H1 (cell line): ENCODE measurements at regions not wholly inside any gene's neighbourhood (a gene's known extent, or its start where the extent isn't known, plus 50 kb on each side); places are given as distances from the start of the nearest gene placed in this dataset.

Experiments used
- CTCF ChIA-PET: fragments of 300-600 bp; sonication (Branson Sonifier 250); formaldehyde crosslinking; loops from one replicate; lab custom pipeline; 2021; ENCODE audit not compliant: partially characterized antibody; lab: Charles Lee
- POLR2A ChIA-PET: fragments of 300-600 bp; sonication (Branson Sonifier 250); formaldehyde crosslinking; loops from one replicate; lab custom pipeline; 2021; ENCODE audit warnings: inconsistent platforms; ENCODE audit not compliant: partially characterized antibody; lab: Charles Lee
- DNase-seq, 2 experiments: peaks; one replicate each; pipeline versions ENCODE4 v3.0.0 to v3.0.0-alpha.2; 2010 to 2022; ENCODE audit warnings: low spot score in 2 of 2, low read depth in 1 of 2, mixed read lengths in 1 of 2
- FAIRE-seq: peaks from 2 replicates; lab custom pipeline; 2011; peaks lifted over from hg19 to GRCh38; lab: Jason Lieb, UNC
- H2AFZ ChIP-seq: 2 replicates; pipeline ENCODE4 v1.8.1; 2012; ENCODE audit warnings: low read length, inconsistent platforms
- H2AK5ac ChIP-seq: 2 replicates; pipeline ENCODE4 v1.6.1; 2013; ENCODE audit warnings: low read depth, low read length
- H2BK120ac ChIP-seq: replicated peaks from 2 replicates; pipeline ENCODE3; 2013; ENCODE audit warnings: low read depth, low read length, inconsistent platforms
- H2BK12ac ChIP-seq: 2 replicates; pipeline ENCODE4 v1.6.1; 2013; ENCODE audit warnings: low read depth, low read length
- H2BK15ac ChIP-seq: 2 replicates; pipeline ENCODE4 v1.6.1; 2013; ENCODE audit warnings: low read length
- H2BK20ac ChIP-seq: 2 replicates; pipeline ENCODE4 v1.6.1; 2013; ENCODE audit warnings: low read length
- H2BK5ac ChIP-seq: 2 replicates; pipeline ENCODE4 v1.6.1; 2013; ENCODE audit warnings: low read depth, low read length
- H3K14ac ChIP-seq: 2 replicates; pipeline ENCODE4 v1.6.1; 2013; ENCODE audit warnings: inconsistent platforms; ENCODE audit not compliant: insufficient read length
- H3K18ac ChIP-seq: 2 replicates; pipeline ENCODE4 v1.6.1; 2013; ENCODE audit warnings: low read length; ENCODE audit errors: extremely low read depth
- H3K23ac ChIP-seq: 2 replicates; pipeline ENCODE4 v1.6.1; 2013; ENCODE audit warnings: inconsistent platforms; ENCODE audit not compliant: insufficient read length
- H3K23me2 ChIP-seq: 2 replicates; pipeline ENCODE4 v1.6.1; 2013; ENCODE audit warnings: low read depth, low read length
- H3K27ac ChIP-seq: 2 replicates; pipeline ENCODE4 v1.6.1; 2011; ENCODE audit warnings: low read depth, low read length, inconsistent platforms
- H3K27me3 ChIP-seq, 4 experiments: replicated peaks in 1 of 4; 1 replicate in 1 of 4; 2 replicates in 3 of 4; pipeline versions ENCODE4 v1.6.1 to v1.8.1; 2011 to 2013; ENCODE audit warnings: low read length in 3 of 4, mild to moderate bottlenecking in 3 of 4, inconsistent platforms in 2 of 4, mixed read lengths in 2 of 4, moderate library complexity in 1 of 4; ENCODE audit not compliant: control insufficient read depth in 3 of 4, insufficient read depth in 3 of 4; ENCODE audit errors: extremely low read depth in 1 of 4
- H3K36me3 ChIP-seq, 4 experiments: 2 replicates each; pipeline versions ENCODE4 v1.6.1 to v1.8.1; 2011 to 2013; ENCODE audit warnings: mild to moderate bottlenecking in 4 of 4, low read length in 3 of 4, moderate library complexity in 2 of 4, control low read depth in 1 of 4, inconsistent platforms in 1 of 4; ENCODE audit not compliant: insufficient read depth in 4 of 4, control insufficient read depth in 2 of 4
- H3K4ac ChIP-seq: replicated peaks from 2 replicates; pipeline ENCODE3; 2013; ENCODE audit warnings: low read length, low read depth, mixed read lengths, inconsistent platforms; ENCODE audit not compliant: insufficient read length
- H3K4me1 ChIP-seq, 4 experiments: replicated peaks in 1 of 4; 1 replicate in 1 of 4; 2 replicates in 3 of 4; pipeline versions ENCODE4 v1.6.1 to v1.8.1; 2011 to 2013; ENCODE audit warnings: low read length in 3 of 4, inconsistent platforms in 2 of 4, mixed read lengths in 1 of 4; ENCODE audit not compliant: insufficient read depth in 4 of 4, control insufficient read depth in 3 of 4
- H3K4me2 ChIP-seq, 2 experiments: 2 replicates each; pipeline versions ENCODE4 v1.6.1 to v1.8.1; 2011 to 2013; ENCODE audit warnings: low read depth in 2 of 2, low read length in 2 of 2, control low read depth in 1 of 2, inconsistent platforms in 1 of 2, mild to moderate bottlenecking in 1 of 2; ENCODE audit not compliant: insufficient read depth in 1 of 2
- H3K4me3 ChIP-seq, 4 experiments: fragments of 200-600, 300-600 bp in 1 of 4; sonication (generic), shearing (Covaris generic), sonication (Bioruptor Twin) in 1 of 4; 2 replicates each; pipeline versions ENCODE4 v1.5.1 to v1.8.1; 2011 to 2016; ENCODE audit warnings: low read length in 4 of 4, low read depth in 3 of 4, control low read depth in 2 of 4, inconsistent platforms in 2 of 4, mild to moderate bottlenecking in 2 of 4, mixed read lengths in 1 of 4, moderate library complexity in 1 of 4; ENCODE audit not compliant: insufficient read depth in 2 of 4; ENCODE audit errors: extremely low read depth in 1 of 4
- H3K56ac ChIP-seq: replicated peaks from 2 replicates; pipeline ENCODE3; 2013; ENCODE audit warnings: low read depth, mild to moderate bottlenecking, mixed read lengths, low read length, inconsistent platforms; ENCODE audit not compliant: insufficient read length
- H3K79me1 ChIP-seq: 2 replicates; pipeline ENCODE4 v1.6.1; 2013; ENCODE audit warnings: low read depth, low read length, control low read depth
- H3K79me2 ChIP-seq, 2 experiments: 2 replicates each; pipeline versions ENCODE4 v1.6.1 to v1.8.1; 2012 to 2013; ENCODE audit warnings: low read length in 2 of 2, mild to moderate bottlenecking in 2 of 2, inconsistent platforms in 1 of 2; ENCODE audit not compliant: insufficient read depth in 2 of 2, control insufficient read depth in 1 of 2
- H3K9ac ChIP-seq, 4 experiments: replicated peaks in 1 of 4; 1 replicate in 1 of 4; 2 replicates in 3 of 4; pipeline versions ENCODE4 v1.6.1 to v1.8.1; 2011 to 2013; ENCODE audit warnings: low read depth in 3 of 4, low read length in 3 of 4, control low read depth in 2 of 4, mild to moderate bottlenecking in 2 of 4, moderate library complexity in 2 of 4, inconsistent platforms in 1 of 4; ENCODE audit errors: extremely low read depth in 1 of 4
- H3K9me3 ChIP-seq, 2 experiments: 2 replicates each; pipeline versions ENCODE4 v1.6.1 to v1.8.1; 2012 to 2013; ENCODE audit warnings: mild to moderate bottlenecking in 2 of 2, moderate library complexity in 2 of 2, control low read depth in 1 of 2, inconsistent platforms in 1 of 2, low read depth in 1 of 2, low read length in 1 of 2, mixed read lengths in 1 of 2; ENCODE audit not compliant: insufficient read depth in 2 of 2
- H4K20me1 ChIP-seq, 2 experiments: replicated peaks in 1 of 2; 2 replicates each; pipeline versions ENCODE3 to v1.8.1; 2011 to 2013; ENCODE audit warnings: inconsistent platforms in 2 of 2, low read length in 2 of 2, mild to moderate bottlenecking in 1 of 2; ENCODE audit not compliant: insufficient read depth in 2 of 2, control insufficient read depth in 1 of 2
- H4K5ac ChIP-seq: 2 replicates; pipeline ENCODE4 v1.6.1; 2013; ENCODE audit warnings: low read length, low read depth, mixed read lengths, inconsistent platforms; ENCODE audit not compliant: insufficient read length
- H4K8ac ChIP-seq: 2 replicates; pipeline ENCODE4 v1.8.0; 2013; ENCODE audit warnings: mild to moderate bottlenecking, moderate library complexity, low read length, inconsistent platforms; ENCODE audit not compliant: insufficient read depth; ENCODE audit errors: extremely low read depth
- H4K91ac ChIP-seq: replicated peaks from 2 replicates; pipeline ENCODE3; 2013; ENCODE audit warnings: low read length, mixed read lengths, inconsistent platforms; ENCODE audit not compliant: insufficient read length
- RFX5 ChIP-seq: IDR thresholded peaks from 2 replicates; pipeline ENCODE4 v1.6.1; 2011; ENCODE audit warnings: low read depth, low read length, improper control_type of control experiment, borderline replicate concordance
- SRF ChIP-seq: IDR thresholded peaks from 2 replicates; pipeline ENCODE4 v1.6.1; 2011; ENCODE audit warnings: mild to moderate bottlenecking, low read depth, low read length, moderate library complexity
- TAF1 ChIP-seq: IDR thresholded peaks from 2 replicates; pipeline ENCODE4 v1.6.1; 2011; ENCODE audit warnings: mild to moderate bottlenecking, low read depth, low read length
- TAF7 ChIP-seq: optimal IDR thresholded peaks from 2 replicates; pipeline ENCODE3; 2011; ENCODE audit warnings: low read depth, mild to moderate bottlenecking, inconsistent platforms, low read length, moderate library complexity, borderline replicate concordance
- WGBS, 2 experiments: shearing (Covaris generic) in 1 of 2; methylation state at CpG; one replicate each; pipeline versions ENCODE4 v1.1.6 to v1.1.7; 2013 to 2015; ENCODE audit warnings: low lambda C conversion rate in 2 of 2, mixed read lengths in 2 of 2, inconsistent platforms in 1 of 2, low coverage in 1 of 2, missing lambda C conversion rate in 1 of 2; ENCODE audit not compliant: insufficient replicate concordance in 2 of 2, insufficient coverage in 1 of 2, insufficient read length in 1 of 2; ENCODE audit errors: extremely low coverage in 1 of 2, missing lambda C conversion rate in 1 of 2; 5-methylcytosine and 5-hydroxymethylcytosine counted together

DNA sequence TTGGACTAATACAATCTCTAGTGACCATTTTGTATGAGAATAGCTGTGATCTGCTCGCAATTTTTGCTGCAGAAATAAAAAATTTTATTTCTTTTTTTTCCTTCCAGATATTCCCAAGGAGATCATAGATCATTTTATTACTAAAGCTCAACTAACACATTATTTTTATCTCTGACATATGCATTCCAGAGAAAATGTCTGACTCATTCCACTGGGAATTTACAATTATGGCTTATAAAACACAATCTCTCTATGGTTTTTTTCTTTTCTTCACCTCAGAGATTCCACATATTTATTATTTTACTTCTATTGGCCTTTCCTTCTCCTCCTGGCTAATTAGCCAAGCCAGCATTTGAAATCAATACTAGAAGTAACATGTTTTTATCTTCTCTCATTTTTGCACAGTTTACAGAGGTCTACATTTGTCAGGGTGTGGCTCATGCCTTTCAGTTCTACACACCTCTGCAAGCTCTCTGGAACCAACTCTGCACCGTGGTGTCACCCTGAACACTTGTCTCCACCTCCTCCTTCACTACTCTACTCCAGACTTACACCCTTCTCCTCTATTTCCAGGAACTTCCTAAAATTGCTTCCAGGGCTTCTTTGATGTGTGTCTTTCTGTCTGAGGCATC lies 59.8 kb upstream of the GPM6A start:
- Histone ChIP-seq H3K18ac (no peak overlapping the region), H3K27me3 (peaks cover 0 to 1% (median 0%) of the 10 kb centered on the region in 4 experiments; a peak in 1 of 7 replicates), H3K23me2 (no peaks in the 10 kb centered on the region), H2BK20ac (no peak overlapping the region), H3K27ac (no peak overlapping the region), H2AK5ac (no peak overlapping the region), H3K56ac (no peak overlapping the region), H2BK120ac (no peak overlapping the region), H2BK5ac (no peak overlapping the region), H3K4me1 (no peaks in the 10 kb centered on the region), H4K91ac (no peak overlapping the region), H4K8ac (no peak overlapping the region), H3K23ac (no peak overlapping the region), H3K14ac (no peak overlapping the region), H3K79me2 (no peaks in the 10 kb centered on the region), H2BK15ac (no peak overlapping the region), H4K20me1 (no peaks in the 10 kb centered on the region), H3K4ac (no peak overlapping the region), H3K79me1 (no peaks in the 10 kb centered on the region), H3K36me3 (no peaks in the 10 kb centered on the region), H2AFZ (no peak overlapping the region), H4K5ac (no peak overlapping the region), H3K4me2 (no peak overlapping the region), H3K9ac (no peak overlapping the region), H3K4me3 (no peak overlapping the region), H2BK12ac (no peak overlapping the region), H3K9me3 (no peaks in the 10 kb centered on the region)
- WGBS, 2 experiments = 81% methylated on average over 2 of the region's 2 CpGs; no CpG with 5 or more reads in 1 of the 2 experiments
- no peak for TF ChIP-seq TAF7
- TF ChIP-seq SRF = no peak
- no peak for TF ChIP-seq RFX5
- no peak for TF ChIP-seq TAF1
- POLR2A ChIA-PET = no interaction called here
- no peak for FAIRE-seq
- no peak for DNase-seq
- CTCF ChIA-PET = interaction anchor here (1.0 kb wide), 1 partner anchor 20 kb away, joined by 3 read pairs; no protein-coding TSS in a partner anchor
